Panc1 (cell line): ENCODE measurements at regions not wholly inside any gene's neighbourhood (a gene's known extent, or its start where the extent isn't known, plus 50 kb on each side); places are given as distances from the start of the nearest gene placed in this dataset.

Source experiments
- POLR2AphosphoS5 ChIP-seq: IDR thresholded peaks from 2 replicates; pipeline ENCODE4 v1.6.1; 2012; ENCODE audit warnings: mild to moderate bottlenecking, low read depth, low read length, moderate library complexity
- SIN3A ChIP-seq: IDR thresholded peaks from 2 replicates; pipeline ENCODE4 v1.6.1; 2012; ENCODE audit warnings: low read depth, mild to moderate bottlenecking, low read length, moderate library complexity, borderline replicate concordance; ENCODE audit not compliant: insufficient read depth
- TF ChIP-seq, protein P1 (sequence below): fragments of 450-650 bp; IDR thresholded peaks from 2 replicates; pipeline ENCODE4 v1.5.1; 2017; ENCODE audit warnings: mild to moderate bottlenecking
- TF ChIP-seq, protein P2 (sequence below), 2 experiments: IDR thresholded peaks; 2 replicates each; pipeline ENCODE4 v1.6.1; 2011 to 2012; ENCODE audit warnings: low read depth in 2 of 2, control low read depth in 1 of 2, low read length in 1 of 2, mild to moderate bottlenecking in 1 of 2, moderate library complexity in 1 of 2; ENCODE audit not compliant: insufficient read depth in 1 of 2

DNA sequence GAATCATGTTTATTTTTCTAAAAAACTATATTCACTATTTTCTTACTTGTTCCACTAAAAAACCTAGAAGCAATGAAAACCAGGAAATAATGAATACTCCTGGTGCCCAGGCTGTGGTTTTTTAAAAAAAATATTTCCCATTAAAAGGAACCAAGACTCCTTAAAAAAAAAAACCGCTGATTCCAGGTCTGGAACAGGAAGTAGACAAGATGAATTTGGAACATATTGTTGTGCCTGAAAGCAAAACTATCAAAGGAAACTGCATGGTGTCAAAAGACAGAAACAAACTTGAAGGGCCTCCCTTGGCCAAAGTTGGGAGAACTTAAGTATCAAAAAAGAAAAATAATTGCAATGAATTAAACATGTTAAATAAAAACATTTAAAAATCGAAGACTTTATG lies 245.3 kb upstream of the P2RY1 start:
- TF ChIP-seq, protein P1, sequence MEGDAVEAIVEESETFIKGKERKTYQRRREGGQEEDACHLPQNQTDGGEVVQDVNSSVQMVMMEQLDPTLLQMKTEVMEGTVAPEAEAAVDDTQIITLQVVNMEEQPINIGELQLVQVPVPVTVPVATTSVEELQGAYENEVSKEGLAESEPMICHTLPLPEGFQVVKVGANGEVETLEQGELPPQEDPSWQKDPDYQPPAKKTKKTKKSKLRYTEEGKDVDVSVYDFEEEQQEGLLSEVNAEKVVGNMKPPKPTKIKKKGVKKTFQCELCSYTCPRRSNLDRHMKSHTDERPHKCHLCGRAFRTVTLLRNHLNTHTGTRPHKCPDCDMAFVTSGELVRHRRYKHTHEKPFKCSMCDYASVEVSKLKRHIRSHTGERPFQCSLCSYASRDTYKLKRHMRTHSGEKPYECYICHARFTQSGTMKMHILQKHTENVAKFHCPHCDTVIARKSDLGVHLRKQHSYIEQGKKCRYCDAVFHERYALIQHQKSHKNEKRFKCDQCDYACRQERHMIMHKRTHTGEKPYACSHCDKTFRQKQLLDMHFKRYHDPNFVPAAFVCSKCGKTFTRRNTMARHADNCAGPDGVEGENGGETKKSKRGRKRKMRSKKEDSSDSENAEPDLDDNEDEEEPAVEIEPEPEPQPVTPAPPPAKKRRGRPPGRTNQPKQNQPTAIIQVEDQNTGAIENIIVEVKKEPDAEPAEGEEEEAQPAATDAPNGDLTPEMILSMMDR = no peak
- no peak for TF ChIP-seq POLR2AphosphoS5
- TF ChIP-seq, protein P2, sequence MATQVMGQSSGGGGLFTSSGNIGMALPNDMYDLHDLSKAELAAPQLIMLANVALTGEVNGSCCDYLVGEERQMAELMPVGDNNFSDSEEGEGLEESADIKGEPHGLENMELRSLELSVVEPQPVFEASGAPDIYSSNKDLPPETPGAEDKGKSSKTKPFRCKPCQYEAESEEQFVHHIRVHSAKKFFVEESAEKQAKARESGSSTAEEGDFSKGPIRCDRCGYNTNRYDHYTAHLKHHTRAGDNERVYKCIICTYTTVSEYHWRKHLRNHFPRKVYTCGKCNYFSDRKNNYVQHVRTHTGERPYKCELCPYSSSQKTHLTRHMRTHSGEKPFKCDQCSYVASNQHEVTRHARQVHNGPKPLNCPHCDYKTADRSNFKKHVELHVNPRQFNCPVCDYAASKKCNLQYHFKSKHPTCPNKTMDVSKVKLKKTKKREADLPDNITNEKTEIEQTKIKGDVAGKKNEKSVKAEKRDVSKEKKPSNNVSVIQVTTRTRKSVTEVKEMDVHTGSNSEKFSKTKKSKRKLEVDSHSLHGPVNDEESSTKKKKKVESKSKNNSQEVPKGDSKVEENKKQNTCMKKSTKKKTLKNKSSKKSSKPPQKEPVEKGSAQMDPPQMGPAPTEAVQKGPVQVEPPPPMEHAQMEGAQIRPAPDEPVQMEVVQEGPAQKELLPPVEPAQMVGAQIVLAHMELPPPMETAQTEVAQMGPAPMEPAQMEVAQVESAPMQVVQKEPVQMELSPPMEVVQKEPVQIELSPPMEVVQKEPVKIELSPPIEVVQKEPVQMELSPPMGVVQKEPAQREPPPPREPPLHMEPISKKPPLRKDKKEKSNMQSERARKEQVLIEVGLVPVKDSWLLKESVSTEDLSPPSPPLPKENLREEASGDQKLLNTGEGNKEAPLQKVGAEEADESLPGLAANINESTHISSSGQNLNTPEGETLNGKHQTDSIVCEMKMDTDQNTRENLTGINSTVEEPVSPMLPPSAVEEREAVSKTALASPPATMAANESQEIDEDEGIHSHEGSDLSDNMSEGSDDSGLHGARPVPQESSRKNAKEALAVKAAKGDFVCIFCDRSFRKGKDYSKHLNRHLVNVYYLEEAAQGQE (IDR thresholded peaks at IDR 0.05; ENCODE audit: insufficient read depth in 1 of 2, low read depth in 2 of 2, low read length in 1 of 2) = no peak
- no peak for TF ChIP-seq SIN3A
